ENCODE measurements at regions not wholly inside any gene's neighbourhood (a gene's known extent, or its start where the extent isn't known, plus 50 kb on each side); places are given as distances from the start of the nearest gene placed in this dataset.

- no peak for TF ChIP-seq CTCF (IDR thresholded peaks at IDR 0.05)
- no peak for TF ChIP-seq POLR2A (IDR thresholded peaks at IDR 0.05)
These were observed 70.5 kb upstream of the LIPC start for GRCh38 chr15:58361273-58361759.

Measured in upper lobe of left lung (tissue), 4 donors.